ENCODE measurements at regions not wholly inside any gene's neighbourhood (a gene's known extent, or its start where the extent isn't known, plus 50 kb on each side); places are given as distances from the start of the nearest gene placed in this dataset.

DNA sequence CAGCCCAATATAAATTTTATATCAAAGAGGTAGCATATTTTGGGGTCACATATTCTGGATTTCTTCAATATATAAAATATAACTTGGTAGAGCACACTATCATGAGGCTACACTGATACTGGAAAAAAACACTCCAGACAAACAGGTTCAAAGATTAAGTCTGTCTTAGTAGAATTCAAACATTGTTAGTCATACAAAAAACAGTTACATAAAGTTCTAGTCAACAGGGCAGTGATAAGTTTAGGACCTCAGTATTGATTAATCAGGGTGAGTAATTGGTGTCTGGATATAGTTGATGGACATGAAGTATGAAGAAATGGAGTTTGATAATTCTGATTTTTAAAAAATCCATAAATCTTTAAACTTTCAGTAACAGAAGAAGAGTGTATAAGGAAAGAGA is 1291.3 kb downstream of the FSTL5 start:
- POLR2A ChIA-PET (ENCODE audit: low non-redundant PET): no interaction called here
- no peaks in the 10 kb centered on the region for H3K9me3 ChIP-seq (ENCODE audit: low read depth, low read length, poor library complexity, severe bottlenecking)
- DNase-seq (ENCODE audit: low spot score): no peak

DNA sequence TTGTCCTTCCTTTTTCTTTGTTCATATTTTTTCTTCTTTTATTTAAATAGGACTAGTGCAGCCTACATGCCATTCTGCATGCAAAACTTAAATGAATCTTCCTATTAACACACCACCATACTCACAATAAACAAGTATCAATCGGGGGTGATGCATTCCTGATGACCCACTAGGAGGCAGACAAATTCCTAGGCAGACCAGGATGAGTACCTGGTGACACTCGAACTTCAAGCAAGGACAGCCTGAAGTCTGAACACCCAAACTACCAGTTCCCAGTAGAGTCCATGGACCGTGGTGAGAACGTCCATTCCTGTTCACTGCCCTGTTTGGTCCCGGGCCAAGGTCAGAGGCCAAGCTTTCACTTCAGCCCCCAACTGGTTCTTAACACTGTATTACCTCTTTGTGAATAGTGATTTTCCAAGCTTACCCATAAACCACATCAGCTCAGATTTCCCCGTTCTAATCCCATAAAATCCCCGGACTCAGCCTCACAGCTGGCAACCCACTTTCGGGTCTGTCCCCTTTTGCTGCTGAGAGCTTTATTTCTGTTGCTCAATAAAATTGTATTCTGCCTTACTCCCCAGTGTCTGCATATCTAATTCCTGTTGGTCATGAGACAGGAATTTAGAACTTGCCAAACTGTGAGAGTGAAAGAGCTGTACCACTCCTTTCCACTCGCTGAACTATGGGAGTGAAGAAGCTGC is 1286.6 kb downstream of the FSTL5 start:
- intact Hi-C loops (cut with micrococcal nuclease; ENCODE audit: unreplicated experiment): no loop called here
- BruUV-seq (replicated peaks): no TSS peak
- Histone ChIP-seq H3K27me3 (replicated peaks; ENCODE audit: insufficient read depth, low read depth, low read length, poor library complexity) (no peaks in the 10 kb centered on the region), H3K36me3 (ENCODE audit: insufficient read depth, low read length, poor library complexity, severe bottlenecking) (no peaks in the 10 kb centered on the region), H3K4me1 (ENCODE audit: insufficient read depth, low read length, poor library complexity, severe bottlenecking) (no peaks in the 10 kb centered on the region), H3K9me3 (ENCODE audit: low read depth, low read length, poor library complexity, severe bottlenecking) (no peaks in the 10 kb centered on the region), H3K4me3 (ENCODE audit: low read depth, low read length, poor library complexity, severe bottlenecking) (no peak overlapping the region), H3K27ac (ENCODE audit: low read depth, low read length, poor library complexity, severe bottlenecking) (no peak overlapping the region)
- ChIA-PET POLR2A (ENCODE audit: low non-redundant PET) (no interaction called here), CTCF (no interaction called here)
- TF ChIP-seq, protein P1, sequence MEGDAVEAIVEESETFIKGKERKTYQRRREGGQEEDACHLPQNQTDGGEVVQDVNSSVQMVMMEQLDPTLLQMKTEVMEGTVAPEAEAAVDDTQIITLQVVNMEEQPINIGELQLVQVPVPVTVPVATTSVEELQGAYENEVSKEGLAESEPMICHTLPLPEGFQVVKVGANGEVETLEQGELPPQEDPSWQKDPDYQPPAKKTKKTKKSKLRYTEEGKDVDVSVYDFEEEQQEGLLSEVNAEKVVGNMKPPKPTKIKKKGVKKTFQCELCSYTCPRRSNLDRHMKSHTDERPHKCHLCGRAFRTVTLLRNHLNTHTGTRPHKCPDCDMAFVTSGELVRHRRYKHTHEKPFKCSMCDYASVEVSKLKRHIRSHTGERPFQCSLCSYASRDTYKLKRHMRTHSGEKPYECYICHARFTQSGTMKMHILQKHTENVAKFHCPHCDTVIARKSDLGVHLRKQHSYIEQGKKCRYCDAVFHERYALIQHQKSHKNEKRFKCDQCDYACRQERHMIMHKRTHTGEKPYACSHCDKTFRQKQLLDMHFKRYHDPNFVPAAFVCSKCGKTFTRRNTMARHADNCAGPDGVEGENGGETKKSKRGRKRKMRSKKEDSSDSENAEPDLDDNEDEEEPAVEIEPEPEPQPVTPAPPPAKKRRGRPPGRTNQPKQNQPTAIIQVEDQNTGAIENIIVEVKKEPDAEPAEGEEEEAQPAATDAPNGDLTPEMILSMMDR (conservative IDR thresholded peaks at IDR 0.05; ENCODE audit: low read depth, low read length): no peak
- TF ChIP-seq EZH2 (IDR thresholded peaks at IDR 0.05; ENCODE audit: borderline replicate concordance, low read depth, low read length, poor library complexity, severe bottlenecking): no peak
- DNase-seq (ENCODE audit: low spot score): peak; percentile 18

More for the DNA sequence above, 1291.3 kb downstream of the FSTL5 start:
- intact Hi-C loops (cut with micrococcal nuclease; ENCODE audit: unreplicated experiment): no loop called here
- BruUV-seq (replicated peaks): no TSS peak
- Histone ChIP-seq H3K4me3 (ENCODE audit: low read depth, low read length, poor library complexity, severe bottlenecking) (no peak overlapping the region), H3K36me3 (ENCODE audit: insufficient read depth, low read length, poor library complexity, severe bottlenecking) (no peaks in the 10 kb centered on the region), H3K27ac (ENCODE audit: low read depth, low read length, poor library complexity, severe bottlenecking) (no peak overlapping the region), H3K27me3 (replicated peaks; ENCODE audit: insufficient read depth, low read depth, low read length, poor library complexity) (no peaks in the 10 kb centered on the region), H3K4me1 (ENCODE audit: insufficient read depth, low read length, poor library complexity, severe bottlenecking) (no peaks in the 10 kb centered on the region)
- TF ChIP-seq EZH2 (IDR thresholded peaks at IDR 0.05; ENCODE audit: borderline replicate concordance, low read depth, low read length, poor library complexity, severe bottlenecking): no peak
- TF ChIP-seq, protein P1 (conservative IDR thresholded peaks at IDR 0.05; ENCODE audit: low read depth, low read length): no peak
- CTCF ChIA-PET: no interaction called here

DNA sequence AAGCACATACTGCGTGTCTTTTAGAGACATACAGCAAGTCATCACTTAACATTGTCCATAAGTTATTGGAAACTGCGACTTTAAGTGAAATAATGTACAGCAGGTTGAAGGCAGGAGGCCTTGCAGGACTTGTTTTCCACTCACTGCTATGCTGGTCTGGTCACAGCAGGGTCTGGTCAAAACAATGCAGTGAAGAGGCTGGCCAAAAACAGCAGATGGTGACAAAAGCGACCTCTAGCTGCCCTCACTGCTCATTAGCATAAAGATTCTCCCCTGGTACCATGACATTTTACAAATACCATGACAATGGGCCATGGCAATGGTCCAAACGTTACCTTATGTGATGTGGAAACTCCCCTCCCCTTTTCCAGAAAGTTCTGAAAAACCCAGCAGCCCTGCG is 1283.6 kb downstream of the FSTL5 start:
- Histone ChIP-seq H3K4me1 (ENCODE audit: insufficient read depth, low read length, poor library complexity, severe bottlenecking) (no peaks in the 10 kb centered on the region), H3K9me3 (ENCODE audit: low read depth, low read length, poor library complexity, severe bottlenecking) (no peaks in the 10 kb centered on the region), H3K36me3 (ENCODE audit: insufficient read depth, low read length, poor library complexity, severe bottlenecking) (no peaks in the 10 kb centered on the region), H3K4me3 (ENCODE audit: low read depth, low read length, poor library complexity, severe bottlenecking) (no peak overlapping the region), H3K27me3 (replicated peaks; ENCODE audit: insufficient read depth, low read depth, low read length, poor library complexity) (no peaks in the 10 kb centered on the region), H3K27ac (ENCODE audit: low read depth, low read length, poor library complexity, severe bottlenecking) (no peak overlapping the region)
- TF ChIP-seq EZH2 (IDR thresholded peaks at IDR 0.05; ENCODE audit: borderline replicate concordance, low read depth, low read length, poor library complexity, severe bottlenecking): no peak
- TF ChIP-seq, protein P1 (conservative IDR thresholded peaks at IDR 0.05; ENCODE audit: low read depth, low read length): no peak
- POLR2A ChIA-PET (ENCODE audit: low non-redundant PET): no interaction called here
- CTCF ChIA-PET: no interaction called here
- intact Hi-C loops (cut with micrococcal nuclease; ENCODE audit: unreplicated experiment): no loop called here
- no TSS peak for BruUV-seq (replicated peaks)
- DNase-seq (ENCODE audit: low spot score): no peak

Data from A673 (cell line).